Kidney (tissue), 13 donors: ENCODE measurements at regions not wholly inside any gene's neighbourhood (a gene's known extent, or its start where the extent isn't known, plus 50 kb on each side); places are given as distances from the start of the nearest gene placed in this dataset.

ENCODE experiments used
- DNase-seq, 5 donors: peaks; one replicate each; pipeline ENCODE4 v3.0.0-alpha.2; 2013 to 2020
- FAIRE-seq: peaks from 2 replicates; lab custom pipeline; 2012; peaks lifted over from hg19 to GRCh38; lab: Jason Lieb, UNC
- H3K27ac ChIP-seq, 2 donors: one replicate each; pipeline ENCODE4 v1.7.0; 2013; ENCODE audit warnings: low read depth in 2 of 2, low read length in 2 of 2, inconsistent platforms in 1 of 2
- H3K27me3 ChIP-seq: one replicate; pipeline ENCODE4 v1.7.1; 2013; ENCODE audit warnings: low read length, inconsistent platforms; ENCODE audit not compliant: control insufficient read depth, insufficient read depth
- H3K36me3 ChIP-seq, 3 donors: one replicate each; pipeline versions ENCODE4 v1.7.0 to v1.7.1; 2013; ENCODE audit warnings: low read length in 3 of 3, control low read depth in 1 of 3, inconsistent platforms in 1 of 3; ENCODE audit not compliant: insufficient read depth in 3 of 3, control insufficient read depth in 2 of 3
- H3K4me1 ChIP-seq, 3 donors: one replicate each; pipeline versions ENCODE4 v1.7.0 to v1.7.1; 2013; ENCODE audit warnings: low read length in 3 of 3, inconsistent platforms in 1 of 3, low read depth in 1 of 3; ENCODE audit not compliant: control insufficient read depth in 2 of 3, insufficient read depth in 2 of 3
- H3K4me3 ChIP-seq, 3 donors: one replicate each; pipeline versions ENCODE4 v1.7.0 to v1.8.1; 2013; ENCODE audit warnings: low read length in 3 of 3, control low read depth in 1 of 3, inconsistent platforms in 1 of 3
- H3K9ac ChIP-seq, 3 donors: one replicate each; pipeline versions ENCODE4 v1.7.0 to v1.7.1; 2013; ENCODE audit warnings: low read length in 3 of 3, control low read depth in 1 of 3, inconsistent platforms in 1 of 3
- H3K9me3 ChIP-seq, 3 donors: one replicate each; pipeline versions ENCODE4 v1.7.0 to v1.7.1; 2013; ENCODE audit warnings: low read length in 3 of 3, control low read depth in 1 of 3, inconsistent platforms in 1 of 3; ENCODE audit not compliant: control insufficient read depth in 2 of 3, insufficient read depth in 1 of 3
- CTCF ChIP-seq: IDR thresholded peaks from 3 replicates; pipeline ENCODE4 v1.5.1; 2012; ENCODE audit warnings: mild to moderate bottlenecking, moderate library complexity, borderline replicate concordance; ENCODE audit not compliant: insufficient read depth; ENCODE audit errors: extremely low read depth
- intact Hi-C: fragments of 100-400 bp; cut with DNase I; formaldehyde crosslinking; loops from one replicate; pipeline ENCODE4 v1.11.1; 2022
- donor health status: control.
- donor health status: control.
- donor health status: control.
- donor health status: control.
- donor health status: control.
- donor health status: DM: yes; HTN: yes; CAD: no.
- donor health status: Normal renal cell carcinoma (clear cell type).

- no peaks in the 10 kb centered on the region for H3K27me3 ChIP-seq
- H3K9ac ChIP-seq: no peak overlapping the region
- DNase-seq (no peak), FAIRE-seq (no peak)
- H3K9me3 ChIP-seq: no peaks in the 10 kb centered on the region
- H3K27ac ChIP-seq: no peak overlapping the region
- H3K4me3 ChIP-seq: no peak overlapping the region
- no peak for TF ChIP-seq CTCF
- H3K36me3 ChIP-seq: no peaks in the 10 kb centered on the region
- H3K4me1 ChIP-seq: no peaks in the 10 kb centered on the region
- intact Hi-C loops: no loop called here
These were observed 292.8 kb upstream of the PMFBP1 start for GRCh38 chr16:72464597-72465368.

- Histone ChIP-seq H3K27ac (no peak overlapping the region), H3K27me3 (no peaks in the 10 kb centered on the region), H3K36me3 (no peaks in the 10 kb centered on the region), H3K9me3 (no peaks in the 10 kb centered on the region), H3K4me3 (no peak overlapping the region), H3K9ac (no peak overlapping the region), H3K4me1 (no peaks in the 10 kb centered on the region)
- FAIRE-seq: no peak
- TF ChIP-seq CTCF: no peak
- no peak for DNase-seq
- intact Hi-C loops: no loop called here
These were observed 292.1 kb upstream of the PMFBP1 start for GRCh38 chr16:72464052-72464451.

GRCh38 chr16:72458035-72458434, 286.1 kb upstream of the PMFBP1 start:
- H3K27ac ChIP-seq: no peak overlapping the region
- no peaks in the 10 kb centered on the region for H3K27me3 ChIP-seq
- H3K36me3 ChIP-seq: no peaks in the 10 kb centered on the region
- DNase-seq (no peak), FAIRE-seq (no peak)
- intact Hi-C loops: no loop called here
- H3K9ac ChIP-seq: no peak overlapping the region
- no peak overlapping the region for H3K4me3 ChIP-seq
- H3K9me3 ChIP-seq: peaks cover 0 to 9% (median 3%) of the 10 kb centered on the region in 3 donors
- no peaks in the 10 kb centered on the region for H3K4me1 ChIP-seq
- TF ChIP-seq CTCF: no peak
